GM23338 (cell line): ENCODE measurements at regions not wholly inside any gene's neighbourhood (a gene's known extent, or its start where the extent isn't known, plus 50 kb on each side); places are given as distances from the start of the nearest gene placed in this dataset.

Experiments
- ATAC-seq: fragments of 200-7000 bp; cut with Tn5 transposase; 3 replicates; pipeline ENCODE4 v1.9.1; 2020
- DNase-seq: peaks from one replicate; pipeline ENCODE4 v3.0.0-alpha.2; 2015; ENCODE audit warnings: low spot score
- H2AFZ ChIP-seq: fragments of 200-600 bp; sonication (generic); 2 replicates; pipeline ENCODE4 v1.8.0; 2016; ENCODE audit warnings: antibody characterized with exemption, mild to moderate bottlenecking, moderate library complexity
- H3F3A ChIP-seq: fragments of 200-600 bp; sonication (generic); replicated peaks from 2 replicates; pipeline ENCODE4 v1.8.0; 2017; ENCODE audit warnings: antibody characterized with exemption, mixed run types, low read depth
- H3K27ac ChIP-seq: fragments of 200-600 bp; sonication (generic); 2 replicates; pipeline ENCODE4 v1.6.1; 2016; ENCODE audit warnings: low read depth
- H3K27me3 ChIP-seq: fragments of 200-600 bp; sonication (generic); 2 replicates; pipeline ENCODE4 v1.8.0; 2016; ENCODE audit warnings: mild to moderate bottlenecking, mixed run types, moderate library complexity; ENCODE audit not compliant: insufficient read depth
- H3K36me3 ChIP-seq: fragments of 200-600 bp; sonication (generic); 2 replicates; pipeline ENCODE4 v1.8.0; 2016; ENCODE audit warnings: mild to moderate bottlenecking; ENCODE audit not compliant: insufficient read depth
- H3K4me1 ChIP-seq: fragments of 200-600 bp; sonication (generic); 2 replicates; pipeline ENCODE4 v1.8.0; 2016; ENCODE audit warnings: mild to moderate bottlenecking, moderate library complexity; ENCODE audit not compliant: insufficient read depth
- H3K4me2 ChIP-seq: fragments of 200-600 bp; sonication (generic); 2 replicates; pipeline ENCODE4 v1.7.1; 2017; ENCODE audit warnings: mixed run types
- H3K4me3 ChIP-seq: fragments of 200-600 bp; sonication (generic); 2 replicates; pipeline ENCODE4 v1.6.1; 2016; ENCODE audit warnings: mixed run types
- H3K79me2 ChIP-seq: fragments of 200-600 bp; sonication (generic); replicated peaks from 2 replicates; pipeline ENCODE4 v1.8.0; 2017; ENCODE audit warnings: mild to moderate bottlenecking; ENCODE audit not compliant: insufficient read depth
- H3K9me2 ChIP-seq: fragments of 200-600 bp; sonication (generic); 2 replicates; pipeline ENCODE4 v1.8.0; 2017; ENCODE audit not compliant: insufficient read depth
- H4K20me1 ChIP-seq: fragments of 200-600 bp; sonication (generic); replicated peaks from 2 replicates; pipeline ENCODE4 v1.8.0; 2017; ENCODE audit warnings: mild to moderate bottlenecking; ENCODE audit not compliant: insufficient read depth
- H3K27ac Mint-ChIP-seq: 2 replicates; pipeline ENCODE4 v1.8.0; 2020; ENCODE audit warnings: inconsistent platforms, mild to moderate bottlenecking, moderate library complexity, mixed read lengths
- H3K27me3 Mint-ChIP-seq: 3 replicates; pipeline ENCODE4 v1.8.0; 2022; ENCODE audit warnings: low read depth, mild to moderate bottlenecking, moderate library complexity, mixed read lengths, inconsistent platforms; ENCODE audit not compliant: insufficient read depth, poor library complexity
- H3K36me3 Mint-ChIP-seq: 3 replicates; pipeline ENCODE4 v1.8.0; 2021; ENCODE audit warnings: low read depth, mild to moderate bottlenecking, inconsistent platforms, moderate library complexity, mixed read lengths
- H3K4me1 Mint-ChIP-seq: 3 replicates; pipeline ENCODE4 v1.8.0; 2020; ENCODE audit warnings: mild to moderate bottlenecking, inconsistent platforms, mixed read lengths
- H3K4me3 Mint-ChIP-seq: 3 replicates; pipeline ENCODE4 v1.8.0; 2021; ENCODE audit warnings: moderate library complexity, mild to moderate bottlenecking, inconsistent platforms, mixed read lengths
- H3K9me3 Mint-ChIP-seq: 3 replicates; pipeline ENCODE4 v1.8.0; 2020; ENCODE audit warnings: moderate library complexity, mild to moderate bottlenecking, inconsistent platforms, mixed read lengths
- EZH2 ChIP-seq: fragments of 200-600 bp; sonication (generic); IDR thresholded peaks from one replicate; pipeline ENCODE4 v1.8.0; 2017; ENCODE audit warnings: antibody characterized with exemption, mild to moderate bottlenecking, low read depth; ENCODE audit not compliant: unreplicated experiment
- EZH2phosphoT487 ChIP-seq: fragments of 200-600 bp; sonication (generic); IDR thresholded peaks from one replicate; pipeline ENCODE4 v1.8.1; 2018; ENCODE audit warnings: antibody characterized with exemption; ENCODE audit not compliant: unreplicated experiment
- NANOG ChIP-seq: IDR thresholded peaks from 2 replicates; pipeline ENCODE4 v1.6.1; 2016; ENCODE audit warnings: antibody characterized with exemption, borderline replicate concordance
- ZNF114 ChIP-seq: fragments of 250-450 bp; sonication (Bioruptor Pico); IDR thresholded peaks from 2 replicates; pipeline ENCODE4 v1.5.0; 2020; ENCODE audit warnings: mild to moderate bottlenecking, moderate library complexity
- ZNF331 ChIP-seq: fragments of 250-450 bp; sonication (Bioruptor Pico); IDR thresholded peaks from 2 replicates; pipeline ENCODE4 v1.5.0; 2020; ENCODE audit warnings: low read depth, mild to moderate bottlenecking, moderate library complexity
- TF ChIP-seq, protein P1 (sequence below): IDR thresholded peaks from 2 replicates; pipeline ENCODE4 v1.6.1; 2016; ENCODE audit warnings: antibody characterized with exemption
- TF ChIP-seq, protein P2 (sequence below), 2 experiments: fragments of 200-600 bp in 1 of 2; sonication (generic) in 1 of 2; conservative IDR thresholded peaks; 2 replicates each; pipeline versions ENCODE4 v1.5.1 to v1.6.1; 2016 to 2017; ENCODE audit warnings: antibody characterized with exemption in 2 of 2, low read depth in 2 of 2, mild to moderate bottlenecking in 2 of 2, moderate library complexity in 1 of 2

DNA sequence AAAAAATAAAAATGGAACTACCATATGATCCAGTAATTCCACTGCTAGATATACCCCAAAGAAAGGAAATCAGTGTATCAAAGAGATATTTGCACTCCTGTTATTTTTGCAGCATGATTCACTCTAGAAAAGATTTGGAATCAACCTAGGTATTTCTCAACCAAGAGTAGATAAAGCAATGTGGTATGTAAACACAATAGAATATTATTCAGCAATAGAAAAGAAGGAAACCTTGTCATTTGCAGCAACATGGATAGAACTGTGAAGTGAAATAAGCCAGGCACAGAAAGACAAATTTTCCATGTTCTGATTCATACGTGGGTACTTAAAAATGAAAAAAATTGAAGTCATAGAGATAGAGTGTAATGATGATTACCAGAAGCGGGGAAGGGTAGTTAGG is 362.3 kb upstream of the EPHA5 start:
- Histone ChIP-seq H3K36me3 (no peaks in the 10 kb centered on the region), H3K4me2 (no peak overlapping the region), H3K4me1 (no peaks in the 10 kb centered on the region), H2AFZ (no peak overlapping the region), H3K4me3 (no peak overlapping the region), H3F3A (no peaks in the 10 kb centered on the region), H3K9me2 (no peaks in the 10 kb centered on the region), H3K27me3 (no peaks in the 10 kb centered on the region), H3K79me2 (no peaks in the 10 kb centered on the region), H3K27ac (no peak overlapping the region), H4K20me1 (no peaks in the 10 kb centered on the region)
- Mint-ChIP-seq H3K4me3 (no peak overlapping the region), H3K36me3 (no peaks in the 10 kb centered on the region), H3K27me3 (no peaks in the 10 kb centered on the region), H3K27ac (no peak overlapping the region), H3K9me3 (no peaks in the 10 kb centered on the region), H3K4me1 (peaks cover 11% of the 10 kb centered on the region; the same call in 2 of the 3 replicates)
- TF ChIP-seq, protein P1, sequence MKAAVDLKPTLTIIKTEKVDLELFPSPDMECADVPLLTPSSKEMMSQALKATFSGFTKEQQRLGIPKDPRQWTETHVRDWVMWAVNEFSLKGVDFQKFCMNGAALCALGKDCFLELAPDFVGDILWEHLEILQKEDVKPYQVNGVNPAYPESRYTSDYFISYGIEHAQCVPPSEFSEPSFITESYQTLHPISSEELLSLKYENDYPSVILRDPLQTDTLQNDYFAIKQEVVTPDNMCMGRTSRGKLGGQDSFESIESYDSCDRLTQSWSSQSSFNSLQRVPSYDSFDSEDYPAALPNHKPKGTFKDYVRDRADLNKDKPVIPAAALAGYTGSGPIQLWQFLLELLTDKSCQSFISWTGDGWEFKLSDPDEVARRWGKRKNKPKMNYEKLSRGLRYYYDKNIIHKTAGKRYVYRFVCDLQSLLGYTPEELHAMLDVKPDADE = no peak
- TF ChIP-seq EZH2 = no peak
- no peak for TF ChIP-seq NANOG
- DNase-seq (no peak), ATAC-seq (no peak)

DNA sequence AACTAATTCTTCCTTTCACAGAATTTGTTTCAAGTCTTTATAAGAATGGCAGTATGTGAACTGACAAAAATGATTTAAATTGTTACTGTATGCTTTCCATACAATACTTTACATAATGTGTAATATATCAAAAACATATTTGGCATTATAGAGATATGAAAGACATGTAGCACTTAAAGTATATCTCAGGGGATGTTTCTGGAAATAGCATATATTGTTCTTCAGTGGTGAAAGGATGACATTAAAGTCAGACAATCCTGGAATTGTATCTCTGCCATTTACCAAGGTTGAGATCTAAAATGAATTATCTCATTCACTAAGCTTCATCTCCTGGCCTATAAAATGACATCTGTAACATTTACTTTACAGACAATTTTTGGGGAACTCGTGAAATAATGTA is 358.4 kb upstream of the EPHA5 start:
- ATAC-seq = no peak
- H3K4me3 Mint-ChIP-seq = no peak overlapping the region

DNA sequence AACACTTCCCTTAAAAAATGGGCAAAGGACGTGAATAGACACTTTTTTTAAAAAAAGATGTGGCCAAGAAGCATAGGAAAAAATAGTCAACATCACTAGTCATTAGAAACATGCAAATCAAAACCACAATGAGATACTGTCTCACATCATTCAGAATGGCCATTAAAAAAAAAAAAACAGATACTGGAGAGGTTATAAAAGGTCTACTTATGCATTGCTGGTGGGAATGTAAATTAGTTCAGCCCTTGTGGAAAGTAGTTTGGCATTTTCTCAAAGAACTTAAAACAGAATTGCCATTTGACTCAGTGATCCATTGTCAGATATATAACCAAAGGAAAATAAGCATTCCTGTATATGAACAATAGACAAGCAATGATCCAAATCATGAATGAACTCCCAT is 352.8 kb upstream of the EPHA5 start:
- H3K79me2 ChIP-seq = no peaks in the 10 kb centered on the region
- no peaks in the 10 kb centered on the region; the same call in 1 of the 2 replicates for H3K9me2 ChIP-seq
- Mint-ChIP-seq H3K36me3 (no peaks in the 10 kb centered on the region; the same call in 2 of the 3 replicates), H3K27ac (no peak overlapping the region), H3K27me3 (no peaks in the 10 kb centered on the region), H3K9me3 (no peaks in the 10 kb centered on the region; the same call in 1 of the 3 replicates), H3K4me1 (no peaks in the 10 kb centered on the region), H3K4me3 (no peak overlapping the region)
- H3K4me3 ChIP-seq = no peak overlapping the region
- no peaks in the 10 kb centered on the region for H3F3A ChIP-seq
- DNase-seq (no peak), ATAC-seq (no peak)
- H3K27me3 ChIP-seq = no peaks in the 10 kb centered on the region
- H3K4me1 ChIP-seq = no peaks in the 10 kb centered on the region
- no peak overlapping the region for H2AFZ ChIP-seq
- H4K20me1 ChIP-seq = no peaks in the 10 kb centered on the region
- no peak overlapping the region for H3K4me2 ChIP-seq
- no peak overlapping the region for H3K27ac ChIP-seq
- no peaks in the 10 kb centered on the region for H3K36me3 ChIP-seq
- TF ChIP-seq ZNF114 = no peak
- TF ChIP-seq EZH2phosphoT487 = no peak
- TF ChIP-seq, protein P2, sequence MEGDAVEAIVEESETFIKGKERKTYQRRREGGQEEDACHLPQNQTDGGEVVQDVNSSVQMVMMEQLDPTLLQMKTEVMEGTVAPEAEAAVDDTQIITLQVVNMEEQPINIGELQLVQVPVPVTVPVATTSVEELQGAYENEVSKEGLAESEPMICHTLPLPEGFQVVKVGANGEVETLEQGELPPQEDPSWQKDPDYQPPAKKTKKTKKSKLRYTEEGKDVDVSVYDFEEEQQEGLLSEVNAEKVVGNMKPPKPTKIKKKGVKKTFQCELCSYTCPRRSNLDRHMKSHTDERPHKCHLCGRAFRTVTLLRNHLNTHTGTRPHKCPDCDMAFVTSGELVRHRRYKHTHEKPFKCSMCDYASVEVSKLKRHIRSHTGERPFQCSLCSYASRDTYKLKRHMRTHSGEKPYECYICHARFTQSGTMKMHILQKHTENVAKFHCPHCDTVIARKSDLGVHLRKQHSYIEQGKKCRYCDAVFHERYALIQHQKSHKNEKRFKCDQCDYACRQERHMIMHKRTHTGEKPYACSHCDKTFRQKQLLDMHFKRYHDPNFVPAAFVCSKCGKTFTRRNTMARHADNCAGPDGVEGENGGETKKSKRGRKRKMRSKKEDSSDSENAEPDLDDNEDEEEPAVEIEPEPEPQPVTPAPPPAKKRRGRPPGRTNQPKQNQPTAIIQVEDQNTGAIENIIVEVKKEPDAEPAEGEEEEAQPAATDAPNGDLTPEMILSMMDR (conservative IDR thresholded peaks at IDR 0.05; ENCODE audit: low read depth in 2 of 2) = no peak
- TF ChIP-seq ZNF331 = no peak

More for the DNA sequence above, 358.4 kb upstream of the EPHA5 start:
- H3K36me3 ChIP-seq = no peaks in the 10 kb centered on the region
- H3F3A ChIP-seq = no peaks in the 10 kb centered on the region
- no peaks in the 10 kb centered on the region for H3K4me1 ChIP-seq
- H3K27ac ChIP-seq = no peak overlapping the region
- TF ChIP-seq EZH2phosphoT487 (no peak), ZNF114 (no peak)
- TF ChIP-seq, protein P1 = no peak
- H3K9me3 Mint-ChIP-seq = no peaks in the 10 kb centered on the region; the same call in 2 of the 3 replicates
- H3K4me2 ChIP-seq = no peak overlapping the region
- H3K27ac Mint-ChIP-seq = no peak overlapping the region
- no peaks in the 10 kb centered on the region for H3K36me3 Mint-ChIP-seq
- H4K20me1 ChIP-seq = no peaks in the 10 kb centered on the region
- H3K4me3 ChIP-seq = no peak overlapping the region
- H3K79me2 ChIP-seq = no peaks in the 10 kb centered on the region
- no peaks in the 10 kb centered on the region for H3K27me3 Mint-ChIP-seq
- DNase-seq = no peak
- H3K27me3 ChIP-seq = no peaks in the 10 kb centered on the region
- H2AFZ ChIP-seq = no peak overlapping the region
- no peaks in the 10 kb centered on the region for H3K9me2 ChIP-seq
- no peaks in the 10 kb centered on the region for H3K4me1 Mint-ChIP-seq
